HL-60 (cell line): ENCODE measurements at regions not wholly inside any gene's neighbourhood (a gene's known extent, or its start where the extent isn't known, plus 50 kb on each side); places are given as distances from the start of the nearest gene placed in this dataset.
"Not testable (repeated sequence)": the region's sequence is repeated elsewhere in the genome, so short reads cannot be mapped to it uniquely, and the experiment has no call there.

ENCODE experiments used
- DNase-seq, 2 experiments: peaks; one replicate each; pipeline ENCODE4 v3.0.0-alpha.2; 2010 to 2020; ENCODE audit warnings: low read depth in 1 of 2, low spot score in 1 of 2
- H3K27ac ChIP-seq: fragments of 250-450 bp; sonication (Bioruptor Pico); replicated peaks from 2 replicates; pipeline ENCODE4 v1.5.1; 2020; ENCODE audit warnings: mild to moderate bottlenecking, moderate library complexity
- H3K27me3 ChIP-seq: fragments of 250-450 bp; sonication (Bioruptor Pico); 2 replicates; pipeline ENCODE4 v1.5.1; 2021; ENCODE audit warnings: mild to moderate bottlenecking, moderate library complexity; ENCODE audit not compliant: insufficient read depth, poor library complexity, severe bottlenecking
- H3K4me3 ChIP-seq: replicated peaks from 2 replicates; pipeline ENCODE4 v1.5.1; 2011; ENCODE audit warnings: mild to moderate bottlenecking, control low read depth, low read length; ENCODE audit not compliant: insufficient read depth
- CTCF ChIP-seq: IDR thresholded peaks from one replicate; pipeline ENCODE4 v1.5.1; 2011; ENCODE audit warnings: low read length, control low read depth, inconsistent platforms; ENCODE audit not compliant: insufficient read depth
- GABPA ChIP-seq: IDR thresholded peaks from 2 replicates; pipeline ENCODE4 v1.6.1; 2012; ENCODE audit warnings: low read depth
- POLR2AphosphoS5 ChIP-seq: IDR thresholded peaks from 2 replicates; pipeline ENCODE4 v1.6.1; 2012; ENCODE audit warnings: low read depth
- REST ChIP-seq: IDR thresholded peaks from 2 replicates; pipeline ENCODE4 v1.6.1; 2012; ENCODE audit warnings: low read depth; ENCODE audit not compliant: insufficient replicate concordance
- SPI1 ChIP-seq: IDR thresholded peaks from 2 replicates; pipeline ENCODE4 v1.6.1; 2012; ENCODE audit warnings: low read depth, mild to moderate bottlenecking, borderline replicate concordance

GRCh38 chr10:29811751-29812427 lies 177.1 kb upstream of the SVIL start:
- Histone ChIP-seq H3K4me3 (no peak overlapping the region), H3K27me3 (no peaks in the 10 kb centered on the region), H3K27ac (no peak overlapping the region)
- DNase-seq, result no peak
- TF ChIP-seq POLR2AphosphoS5, result no peak
- no peak for TF ChIP-seq CTCF
- no peak for TF ChIP-seq GABPA
- no peak for TF ChIP-seq SPI1

GRCh38 chr10:29810816-29811215 lies 176.0 kb upstream of the SVIL start:
- no peak overlapping the region for H3K4me3 ChIP-seq
- H3K27ac ChIP-seq, result no peak overlapping the region
- no peak for DNase-seq
- no peak for TF ChIP-seq POLR2AphosphoS5
- TF ChIP-seq GABPA, result no peak
- TF ChIP-seq REST, result no peak
- no peak for TF ChIP-seq SPI1
- no peak for TF ChIP-seq CTCF
- H3K27me3 ChIP-seq, result no peaks in the 10 kb centered on the region

- not testable (repeated sequence) for H3K27me3 ChIP-seq, H3K4me3 ChIP-seq, H3K27ac ChIP-seq
Measured at GRCh38 chr10:29810231-29810630, 175.5 kb upstream of the SVIL start.

GRCh38 chr10:29809383-29809782 lies 174.6 kb upstream of the SVIL start:
- TF ChIP-seq REST (no peak), POLR2AphosphoS5 (no peak), GABPA (no peak), SPI1 (no peak), CTCF (no peak)
- Histone ChIP-seq H3K27ac (no peak overlapping the region), H3K27me3 (no peaks in the 10 kb centered on the region), H3K4me3 (no peak overlapping the region)
- DNase-seq, result no peak

More at GRCh38 chr10:29810231-29810630, 175.5 kb upstream of the SVIL start:
- not testable (repeated sequence) for DNase-seq
